ENCODE measurements at regions not wholly inside any gene's neighbourhood (a gene's known extent, or its start where the extent isn't known, plus 50 kb on each side); places are given as distances from the start of the nearest gene placed in this dataset.

- TF ChIP-seq, protein P1, sequence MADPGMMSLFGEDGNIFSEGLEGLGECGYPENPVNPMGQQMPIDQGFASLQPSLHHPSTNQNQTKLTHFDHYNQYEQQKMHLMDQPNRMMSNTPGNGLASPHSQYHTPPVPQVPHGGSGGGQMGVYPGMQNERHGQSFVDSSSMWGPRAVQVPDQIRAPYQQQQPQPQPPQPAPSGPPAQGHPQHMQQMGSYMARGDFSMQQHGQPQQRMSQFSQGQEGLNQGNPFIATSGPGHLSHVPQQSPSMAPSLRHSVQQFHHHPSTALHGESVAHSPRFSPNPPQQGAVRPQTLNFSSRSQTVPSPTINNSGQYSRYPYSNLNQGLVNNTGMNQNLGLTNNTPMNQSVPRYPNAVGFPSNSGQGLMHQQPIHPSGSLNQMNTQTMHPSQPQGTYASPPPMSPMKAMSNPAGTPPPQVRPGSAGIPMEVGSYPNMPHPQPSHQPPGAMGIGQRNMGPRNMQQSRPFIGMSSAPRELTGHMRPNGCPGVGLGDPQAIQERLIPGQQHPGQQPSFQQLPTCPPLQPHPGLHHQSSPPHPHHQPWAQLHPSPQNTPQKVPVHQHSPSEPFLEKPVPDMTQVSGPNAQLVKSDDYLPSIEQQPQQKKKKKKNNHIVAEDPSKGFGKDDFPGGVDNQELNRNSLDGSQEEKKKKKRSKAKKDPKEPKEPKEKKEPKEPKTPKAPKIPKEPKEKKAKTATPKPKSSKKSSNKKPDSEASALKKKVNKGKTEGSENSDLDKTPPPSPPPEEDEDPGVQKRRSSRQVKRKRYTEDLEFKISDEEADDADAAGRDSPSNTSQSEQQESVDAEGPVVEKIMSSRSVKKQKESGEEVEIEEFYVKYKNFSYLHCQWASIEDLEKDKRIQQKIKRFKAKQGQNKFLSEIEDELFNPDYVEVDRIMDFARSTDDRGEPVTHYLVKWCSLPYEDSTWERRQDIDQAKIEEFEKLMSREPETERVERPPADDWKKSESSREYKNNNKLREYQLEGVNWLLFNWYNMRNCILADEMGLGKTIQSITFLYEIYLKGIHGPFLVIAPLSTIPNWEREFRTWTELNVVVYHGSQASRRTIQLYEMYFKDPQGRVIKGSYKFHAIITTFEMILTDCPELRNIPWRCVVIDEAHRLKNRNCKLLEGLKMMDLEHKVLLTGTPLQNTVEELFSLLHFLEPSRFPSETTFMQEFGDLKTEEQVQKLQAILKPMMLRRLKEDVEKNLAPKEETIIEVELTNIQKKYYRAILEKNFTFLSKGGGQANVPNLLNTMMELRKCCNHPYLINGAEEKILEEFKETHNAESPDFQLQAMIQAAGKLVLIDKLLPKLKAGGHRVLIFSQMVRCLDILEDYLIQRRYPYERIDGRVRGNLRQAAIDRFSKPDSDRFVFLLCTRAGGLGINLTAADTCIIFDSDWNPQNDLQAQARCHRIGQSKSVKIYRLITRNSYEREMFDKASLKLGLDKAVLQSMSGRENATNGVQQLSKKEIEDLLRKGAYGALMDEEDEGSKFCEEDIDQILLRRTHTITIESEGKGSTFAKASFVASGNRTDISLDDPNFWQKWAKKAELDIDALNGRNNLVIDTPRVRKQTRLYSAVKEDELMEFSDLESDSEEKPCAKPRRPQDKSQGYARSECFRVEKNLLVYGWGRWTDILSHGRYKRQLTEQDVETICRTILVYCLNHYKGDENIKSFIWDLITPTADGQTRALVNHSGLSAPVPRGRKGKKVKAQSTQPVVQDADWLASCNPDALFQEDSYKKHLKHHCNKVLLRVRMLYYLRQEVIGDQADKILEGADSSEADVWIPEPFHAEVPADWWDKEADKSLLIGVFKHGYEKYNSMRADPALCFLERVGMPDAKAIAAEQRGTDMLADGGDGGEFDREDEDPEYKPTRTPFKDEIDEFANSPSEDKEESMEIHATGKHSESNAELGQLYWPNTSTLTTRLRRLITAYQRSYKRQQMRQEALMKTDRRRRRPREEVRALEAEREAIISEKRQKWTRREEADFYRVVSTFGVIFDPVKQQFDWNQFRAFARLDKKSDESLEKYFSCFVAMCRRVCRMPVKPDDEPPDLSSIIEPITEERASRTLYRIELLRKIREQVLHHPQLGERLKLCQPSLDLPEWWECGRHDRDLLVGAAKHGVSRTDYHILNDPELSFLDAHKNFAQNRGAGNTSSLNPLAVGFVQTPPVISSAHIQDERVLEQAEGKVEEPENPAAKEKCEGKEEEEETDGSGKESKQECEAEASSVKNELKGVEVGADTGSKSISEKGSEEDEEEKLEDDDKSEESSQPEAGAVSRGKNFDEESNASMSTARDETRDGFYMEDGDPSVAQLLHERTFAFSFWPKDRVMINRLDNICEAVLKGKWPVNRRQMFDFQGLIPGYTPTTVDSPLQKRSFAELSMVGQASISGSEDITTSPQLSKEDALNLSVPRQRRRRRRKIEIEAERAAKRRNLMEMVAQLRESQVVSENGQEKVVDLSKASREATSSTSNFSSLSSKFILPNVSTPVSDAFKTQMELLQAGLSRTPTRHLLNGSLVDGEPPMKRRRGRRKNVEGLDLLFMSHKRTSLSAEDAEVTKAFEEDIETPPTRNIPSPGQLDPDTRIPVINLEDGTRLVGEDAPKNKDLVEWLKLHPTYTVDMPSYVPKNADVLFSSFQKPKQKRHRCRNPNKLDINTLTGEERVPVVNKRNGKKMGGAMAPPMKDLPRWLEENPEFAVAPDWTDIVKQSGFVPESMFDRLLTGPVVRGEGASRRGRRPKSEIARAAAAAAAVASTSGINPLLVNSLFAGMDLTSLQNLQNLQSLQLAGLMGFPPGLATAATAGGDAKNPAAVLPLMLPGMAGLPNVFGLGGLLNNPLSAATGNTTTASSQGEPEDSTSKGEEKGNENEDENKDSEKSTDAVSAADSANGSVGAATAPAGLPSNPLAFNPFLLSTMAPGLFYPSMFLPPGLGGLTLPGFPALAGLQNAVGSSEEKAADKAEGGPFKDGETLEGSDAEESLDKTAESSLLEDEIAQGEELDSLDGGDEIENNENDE (IDR thresholded peaks at IDR 0.05; ENCODE audit: insufficient replicate concordance, low read length): no peak
- no peak for TF ChIP-seq TAF7 (optimal IDR thresholded peaks at IDR 0.05; ENCODE audit: borderline replicate concordance, low read depth, low read length)
- TF ChIP-seq SIRT6 (IDR thresholded peaks at IDR 0.05; ENCODE audit: low read length): no peak
- no peak for TF ChIP-seq CHD1 (IDR thresholded peaks at IDR 0.05; ENCODE audit: low read depth, low read length)
- no peak for TF ChIP-seq MAFK (IDR thresholded peaks at IDR 0.05; ENCODE audit: low read depth, low read length)
- no peak for TF ChIP-seq RXRA (IDR thresholded peaks at IDR 0.05; ENCODE audit: insufficient read depth, low read depth, low read length)
Measured at GRCh38 chr13:28584873-28585381, 74.0 kb upstream of the POMP start (continued).
